GM12892 (cell line): ENCODE measurements at regions not wholly inside any gene's neighbourhood (a gene's known extent, or its start where the extent isn't known, plus 50 kb on each side); places are given as distances from the start of the nearest gene placed in this dataset.

Source experiments
- POLR2AphosphoS5 ChIP-seq: IDR thresholded peaks from 2 replicates; pipeline ENCODE4 v1.6.1; 2011; ENCODE audit warnings: low read depth, low read length, control low read depth
- TAF1 ChIP-seq: IDR thresholded peaks from 2 replicates; pipeline ENCODE4 v1.6.1; 2011; ENCODE audit warnings: low read depth, mild to moderate bottlenecking, control low read depth, low read length, borderline replicate concordance

DNA sequence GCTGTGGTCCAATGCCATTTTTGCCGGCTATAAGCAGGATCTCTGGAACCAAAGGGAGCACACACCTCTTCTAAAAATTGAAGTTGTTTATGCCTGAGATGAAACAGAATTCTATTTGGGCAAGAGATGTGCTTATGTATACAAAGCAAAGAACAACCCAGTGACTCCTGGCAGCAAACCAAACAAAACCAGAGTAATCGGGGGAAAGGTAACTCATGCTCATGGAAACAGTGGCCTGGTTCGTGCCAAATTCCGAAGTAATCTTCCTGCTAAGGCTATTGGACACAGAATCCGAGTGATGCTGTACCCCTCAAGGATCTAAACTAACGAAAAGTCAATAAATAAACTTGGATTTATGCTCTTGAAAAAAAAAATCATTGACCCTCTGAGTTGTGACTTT lies 178.7 kb downstream of the CEMIP2 start:
- TF ChIP-seq POLR2AphosphoS5 (no peak), TAF1 (no peak)
